ENCODE measurements at regions not wholly inside any gene's neighbourhood (a gene's known extent, or its start where the extent isn't known, plus 50 kb on each side); places are given as distances from the start of the nearest gene placed in this dataset.
A peak's percentile ranks its signal among the peaks of the same experiment; 100 is the strongest.

- DNase-seq (ENCODE audit: low read depth) = no peak
- no peak for TF ChIP-seq CTCF (IDR thresholded peaks at IDR 0.05; ENCODE audit: insufficient read depth, low read length, severe bottlenecking)
Measured at GRCh38 chr2:156697906-156698305, 261.7 kb downstream of the GPD2 start.

GRCh38 chr2:156700681-156701080 lies 264.5 kb downstream of the GPD2 start:
- no peak for DNase-seq (ENCODE audit: low read depth)
- Histone ChIP-seq H3K36me3 (ENCODE audit: control insufficient read depth, insufficient read depth, low read length) (no peaks in the 10 kb centered on the region), H3K27me3 (ENCODE audit: control insufficient read depth, insufficient read depth, low read length) (no peaks in the 10 kb centered on the region), H3K4me3 (ENCODE audit: low read depth, low read length) (no peak overlapping the region)
- FAIRE-seq = no peak
- no peak for TF ChIP-seq CTCF (IDR thresholded peaks at IDR 0.05; ENCODE audit: insufficient read depth, low read length, severe bottlenecking)

More at GRCh38 chr2:156697906-156698305, 261.7 kb downstream of the GPD2 start:
- no peak overlapping the region for H3K4me3 ChIP-seq (ENCODE audit: low read depth, low read length)
- no peak for FAIRE-seq
- no peaks in the 10 kb centered on the region for H3K27me3 ChIP-seq (ENCODE audit: control insufficient read depth, insufficient read depth, low read length)
- H3K36me3 ChIP-seq (ENCODE audit: control insufficient read depth, insufficient read depth, low read length) = no peaks in the 10 kb centered on the region

- no peak overlapping the region for H3K4me3 ChIP-seq (ENCODE audit: low read depth, low read length)
- H3K27me3 ChIP-seq (ENCODE audit: control insufficient read depth, insufficient read depth, low read length) = no peaks in the 10 kb centered on the region
- TF ChIP-seq CTCF (IDR thresholded peaks at IDR 0.05; ENCODE audit: insufficient read depth, low read length, severe bottlenecking) = no peak
- no peak for DNase-seq (ENCODE audit: low read depth)
- no peaks in the 10 kb centered on the region for H3K36me3 ChIP-seq (ENCODE audit: control insufficient read depth, insufficient read depth, low read length)
- FAIRE-seq = no peak
Measured at GRCh38 chr2:156702541-156702940, 266.4 kb downstream of the GPD2 start.

- no peak overlapping the region for H3K4me3 ChIP-seq (ENCODE audit: low read depth, low read length)
- H3K27me3 ChIP-seq (ENCODE audit: control insufficient read depth, insufficient read depth, low read length) = no peaks in the 10 kb centered on the region
- FAIRE-seq (no peak), DNase-seq (ENCODE audit: low read depth) (no peak)
- no peak for TF ChIP-seq CTCF (IDR thresholded peaks at IDR 0.05; ENCODE audit: insufficient read depth, low read length, severe bottlenecking)
- no peaks in the 10 kb centered on the region for H3K36me3 ChIP-seq (ENCODE audit: control insufficient read depth, insufficient read depth, low read length)
Measured at GRCh38 chr2:156703642-156704041, 267.5 kb downstream of the GPD2 start.

- no peak for DNase-seq (ENCODE audit: low read depth)
- H3K4me3 ChIP-seq (ENCODE audit: low read depth, low read length) = no peak overlapping the region
- no peak for TF ChIP-seq CTCF (IDR thresholded peaks at IDR 0.05; ENCODE audit: insufficient read depth, low read length, severe bottlenecking)
- no peaks in the 10 kb centered on the region for H3K27me3 ChIP-seq (ENCODE audit: control insufficient read depth, insufficient read depth, low read length)
- no peak for FAIRE-seq
- H3K36me3 ChIP-seq (ENCODE audit: control insufficient read depth, insufficient read depth, low read length) = no peaks in the 10 kb centered on the region
Measured at GRCh38 chr2:156704132-156704531, 268.0 kb downstream of the GPD2 start.

GRCh38 chr2:156704617-156705016 lies 268.4 kb downstream of the GPD2 start:
- no peak overlapping the region for H3K4me3 ChIP-seq (ENCODE audit: low read depth, low read length)
- TF ChIP-seq CTCF (IDR thresholded peaks at IDR 0.05; ENCODE audit: insufficient read depth, low read length, severe bottlenecking) = no peak
- H3K27me3 ChIP-seq (ENCODE audit: control insufficient read depth, insufficient read depth, low read length) = no peaks in the 10 kb centered on the region
- DNase-seq (ENCODE audit: low read depth) (no peak), FAIRE-seq (peak; percentile 18)
- H3K36me3 ChIP-seq (ENCODE audit: control insufficient read depth, insufficient read depth, low read length) = no peaks in the 10 kb centered on the region
